Tibial nerve (tissue), 4 donors: ENCODE measurements at regions not wholly inside any gene's neighbourhood (a gene's known extent, or its start where the extent isn't known, plus 50 kb on each side); places are given as distances from the start of the nearest gene placed in this dataset.

Experiments used
- DNase-seq, 2 donors: peaks; one replicate each; pipeline ENCODE4 v3.0.0-alpha.2; 2019; ENCODE audit warnings: low spot score in 2 of 2
- H3K27ac ChIP-seq, 4 donors: fragments of 200-600 bp; sonication (generic) in 3 of 4; one replicate each; pipeline ENCODE4 v1.5.1; 2017 to 2019; ENCODE audit warnings: mild to moderate bottlenecking in 1 of 4
- H3K27me3 ChIP-seq, 2 donors: fragments of 200-600 bp; sonication (generic) in 1 of 2; one replicate each; pipeline versions ENCODE4 v1.5.1 to v1.6.0; 2017 to 2019
- H3K36me3 ChIP-seq, 3 donors: fragments of 200-600 bp; sonication (generic); one replicate each; pipeline ENCODE4 v1.5.1; 2018 to 2019
- H3K4me1 ChIP-seq, 4 donors: fragments of 200-600 bp; sonication (generic) in 3 of 4; one replicate each; pipeline ENCODE4 v1.5.1; 2017 to 2019
- H3K4me3 ChIP-seq, 4 donors: fragments of 200-600 bp; sonication (generic) in 3 of 4; one replicate each; pipeline ENCODE4 v1.5.1; 2017 to 2019; ENCODE audit warnings: mild to moderate bottlenecking in 1 of 4, moderate library complexity in 1 of 4
- H3K9me3 ChIP-seq, 4 donors: fragments of 200-600 bp; sonication (generic) in 3 of 4; one replicate each; pipeline ENCODE4 v1.5.1; 2017 to 2019
- CTCF ChIP-seq, 5 experiments: fragments of 200-600 bp in 3 of 5; fragments of 450-650 bp in 2 of 5; sonication (generic) in 3 of 5; IDR thresholded peaks; one replicate each; pipeline ENCODE4 v1.5.1; 2016 to 2019; ENCODE audit warnings: antibody characterized with exemption in 5 of 5, mild to moderate bottlenecking in 3 of 5, moderate library complexity in 2 of 5
- EP300 ChIP-seq, 2 donors: sonication (generic); formaldehyde crosslinking; IDR thresholded peaks; one replicate each; pipeline ENCODE4 v1.6.1; 2017; ENCODE audit warnings: antibody characterized with exemption in 2 of 2, mild to moderate bottlenecking in 1 of 2
- POLR2A ChIP-seq, 2 donors: fragments of 450-650 bp; IDR thresholded peaks; one replicate each; pipeline ENCODE4 v1.6.1; 2017; ENCODE audit warnings: antibody characterized with exemption in 2 of 2, mild to moderate bottlenecking in 2 of 2, moderate library complexity in 2 of 2
- WGBS, 2 donors: methylation state at CpG; one replicate each; pipeline ENCODE4 v1.1.5; 2018; 5-methylcytosine and 5-hydroxymethylcytosine counted together

DNA sequence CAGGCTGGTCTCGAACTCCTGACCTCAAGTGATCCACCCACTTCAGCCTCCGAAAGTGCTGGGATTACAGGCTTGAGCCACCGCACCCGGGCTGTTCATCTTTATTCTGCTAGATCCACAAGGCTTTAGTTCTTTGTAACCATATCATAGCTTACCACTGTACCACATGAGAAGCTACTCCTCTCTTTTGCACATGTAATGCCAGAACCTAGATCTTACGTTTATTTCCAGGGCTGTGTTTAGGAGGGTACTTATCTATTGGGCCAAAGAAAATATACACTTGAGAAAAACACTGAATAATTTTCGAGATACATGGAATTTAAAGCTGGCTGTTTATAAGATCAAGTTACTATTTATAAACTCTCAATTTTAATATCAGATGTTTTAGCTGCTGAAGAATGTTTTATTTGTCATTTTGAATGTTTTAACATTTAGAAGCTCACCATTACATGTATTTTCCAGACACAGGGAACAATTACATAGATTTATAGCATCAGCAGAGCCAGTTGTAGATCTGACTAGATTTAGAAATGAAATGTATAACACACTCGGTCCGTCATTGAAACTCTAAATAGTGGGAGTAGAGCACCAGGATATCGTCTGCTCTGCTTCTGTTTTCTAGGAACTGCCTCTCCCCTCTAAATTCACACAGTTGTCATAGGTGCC, 155.3 kb upstream of the HAND2 start:
- H3K36me3 ChIP-seq: no peaks in the 10 kb centered on the region
- no peaks in the 10 kb centered on the region for H3K27me3 ChIP-seq
- WGBS, 2 donors: 61 to 64% methylated on average over 9 of the region's 9 CpGs
- H3K9me3 ChIP-seq: no peaks in the 10 kb centered on the region
- peaks cover 0 to 5% (median 0%) of the 10 kb centered on the region in 4 donors for H3K4me1 ChIP-seq
- H3K27ac ChIP-seq: no peak overlapping the region
- H3K4me3 ChIP-seq: no peak overlapping the region
- TF ChIP-seq CTCF (IDR thresholded peaks at IDR 0.05) (no peak), EP300 (IDR thresholded peaks at IDR 0.05) (no peak), POLR2A (IDR thresholded peaks at IDR 0.05) (no peak)
- DNase-seq: no peak

DNA sequence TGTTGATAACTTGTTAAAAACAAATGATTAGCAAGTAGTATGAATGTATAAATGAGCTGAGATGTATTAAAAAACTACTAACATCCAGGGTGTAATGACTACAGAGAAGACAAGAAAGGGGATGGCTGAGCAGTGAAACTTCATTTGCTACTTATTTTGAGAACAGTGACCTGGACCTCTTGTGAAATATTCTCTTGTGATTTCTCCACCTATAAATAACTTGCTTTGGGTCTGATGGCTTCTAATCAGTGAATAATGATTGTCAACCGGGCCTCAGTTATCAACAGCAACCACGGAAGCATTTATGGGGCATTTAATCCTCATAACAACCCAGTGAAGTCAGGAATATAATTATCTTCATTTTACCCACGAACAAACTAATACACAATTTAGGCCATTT, 154.2 kb upstream of the HAND2 start:
- Histone ChIP-seq H3K4me3 (no peak overlapping the region), H3K4me1 (peaks cover 0 to 5% (median 0%) of the 10 kb centered on the region in 4 donors), H3K36me3 (no peaks in the 10 kb centered on the region), H3K9me3 (no peaks in the 10 kb centered on the region), H3K27me3 (no peaks in the 10 kb centered on the region), H3K27ac (no peak overlapping the region)
- DNase-seq: no peak
- 41 to 58% methylated on average over 3 of the region's 3 CpGs for WGBS, 2 donors
- TF ChIP-seq EP300 (IDR thresholded peaks at IDR 0.05): no peak
- no peak for TF ChIP-seq POLR2A (IDR thresholded peaks at IDR 0.05)
- no peak for TF ChIP-seq CTCF (IDR thresholded peaks at IDR 0.05)

- H3K4me1 ChIP-seq: peaks cover 0 to 5% (median 0%) of the 10 kb centered on the region in 4 donors
- H3K9me3 ChIP-seq: no peaks in the 10 kb centered on the region
- H3K36me3 ChIP-seq: no peaks in the 10 kb centered on the region
- H3K27me3 ChIP-seq: no peaks in the 10 kb centered on the region
- TF ChIP-seq EP300 (IDR thresholded peaks at IDR 0.05) (no peak), POLR2A (IDR thresholded peaks at IDR 0.05) (no peak), CTCF (IDR thresholded peaks at IDR 0.05) (no peak)
- WGBS, 2 donors: 70 to 71% methylated on average over 2 of the region's 2 CpGs
- DNase-seq: no peak
- H3K4me3 ChIP-seq: no peak overlapping the region
- H3K27ac ChIP-seq: no peak overlapping the region
These were observed 152.6 kb upstream of the HAND2 start for GRCh38 chr4:173682609-173683008.

DNA sequence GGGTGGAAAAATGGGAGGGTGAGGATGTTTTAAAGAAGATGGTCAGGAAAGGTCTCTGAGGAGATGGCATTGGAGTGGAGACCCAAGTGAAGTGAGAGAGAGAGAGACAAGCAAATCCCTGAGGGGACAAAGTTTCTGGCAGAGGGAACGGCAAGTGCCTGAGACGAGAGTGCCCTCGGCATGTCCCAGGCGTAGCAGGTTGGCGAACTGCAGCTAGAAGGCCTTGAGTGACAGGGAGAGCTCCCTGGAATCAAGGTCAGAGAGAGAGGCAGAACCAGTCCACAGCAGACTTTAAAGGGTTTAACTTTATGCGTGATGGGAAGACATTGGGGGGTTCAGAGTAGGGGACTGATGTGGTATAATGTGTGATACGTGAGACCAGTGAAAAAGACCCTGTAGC, 150.2 kb upstream of the HAND2 start:
- Histone ChIP-seq H3K9me3 (no peaks in the 10 kb centered on the region), H3K27me3 (no peaks in the 10 kb centered on the region), H3K4me3 (no peak overlapping the region), H3K36me3 (no peaks in the 10 kb centered on the region), H3K27ac (no peak overlapping the region), H3K4me1 (peaks cover 0 to 5% (median 0%) of the 10 kb centered on the region in 4 donors)
- no peak for DNase-seq
- WGBS, 2 donors: 71 to 72% methylated on average over 7 of the region's 7 CpGs
- TF ChIP-seq EP300 (IDR thresholded peaks at IDR 0.05) (no peak), POLR2A (IDR thresholded peaks at IDR 0.05) (no peak), CTCF (IDR thresholded peaks at IDR 0.05) (no peak)

DNA sequence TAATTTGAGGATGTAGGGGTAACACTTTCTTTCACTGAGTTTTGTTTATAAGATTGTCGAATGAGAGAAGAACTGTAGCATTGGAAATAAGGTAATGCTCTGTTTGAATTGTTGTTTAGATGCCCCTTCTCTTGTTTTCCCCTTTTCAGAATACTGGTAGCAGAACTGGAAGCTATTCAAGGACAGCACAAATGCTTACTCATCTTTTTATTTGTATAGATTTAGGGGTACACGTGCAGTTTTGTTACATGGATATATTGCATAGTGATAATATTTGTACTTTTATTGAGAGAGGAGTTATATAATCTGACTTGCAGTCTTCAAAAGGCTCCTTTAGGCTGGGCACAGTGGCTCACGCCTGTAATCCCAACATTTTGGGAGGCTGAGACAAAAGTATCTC, 145.4 kb upstream of the HAND2 start:
- H3K36me3 ChIP-seq: no peaks in the 10 kb centered on the region
- no peaks in the 10 kb centered on the region for H3K9me3 ChIP-seq
- H3K27me3 ChIP-seq: no peaks in the 10 kb centered on the region
- no peak for TF ChIP-seq POLR2A (IDR thresholded peaks at IDR 0.05)
- TF ChIP-seq EP300 (IDR thresholded peaks at IDR 0.05): no peak
- no peak for TF ChIP-seq CTCF (IDR thresholded peaks at IDR 0.05)
- WGBS, 2 donors: 73 to 76% methylated on average over 3 of the region's 3 CpGs
- H3K27ac ChIP-seq: no peak overlapping the region
- no peaks in the 10 kb centered on the region for H3K4me1 ChIP-seq
- no peak overlapping the region for H3K4me3 ChIP-seq
- no peak for DNase-seq
